ENCODE measurements at regions not wholly inside any gene's neighbourhood (a gene's known extent, or its start where the extent isn't known, plus 50 kb on each side); places are given as distances from the start of the nearest gene placed in this dataset.

GRCh38 chr1:113266788-113267187, 123.5 kb upstream of the MAGI3 start:
- Mint-ChIP-seq H3K4me3 (no peak overlapping the region), H3K27ac (no peak overlapping the region), H3K4me1 (peaks cover 0 to 1% (median 0%) of the 10 kb centered on the region in 3 donors), H3K9me3 (no peaks in the 10 kb centered on the region), H3K36me3 (peaks cover 1% of the 10 kb centered on the region), H3K27me3 (peaks cover 6% of the 10 kb centered on the region)

- no peaks in the 10 kb centered on the region for H3K9me3 Mint-ChIP-seq
- H3K4me1 Mint-ChIP-seq = peaks cover 0 to 1% (median 0%) of the 10 kb centered on the region in 3 donors
- no peak overlapping the region for H3K4me3 Mint-ChIP-seq
- peaks cover 2% of the 10 kb centered on the region for H3K27me3 Mint-ChIP-seq
- no peak overlapping the region for H3K27ac Mint-ChIP-seq
- H3K36me3 Mint-ChIP-seq = peaks cover 1% of the 10 kb centered on the region
Measured at GRCh38 chr1:113269168-113269963, 120.9 kb upstream of the MAGI3 start.

- H3K27me3 Mint-ChIP-seq = peaks cover 2% of the 10 kb centered on the region
- H3K27ac Mint-ChIP-seq = no peak overlapping the region
- H3K36me3 Mint-ChIP-seq = peaks cover 1% of the 10 kb centered on the region
- no peak overlapping the region for H3K4me3 Mint-ChIP-seq
- H3K9me3 Mint-ChIP-seq = no peaks in the 10 kb centered on the region
- peaks cover 0 to 1% (median 0%) of the 10 kb centered on the region in 3 donors for H3K4me1 Mint-ChIP-seq
Measured at GRCh38 chr1:113271039-113271438, 119.3 kb upstream of the MAGI3 start.

DNA sequence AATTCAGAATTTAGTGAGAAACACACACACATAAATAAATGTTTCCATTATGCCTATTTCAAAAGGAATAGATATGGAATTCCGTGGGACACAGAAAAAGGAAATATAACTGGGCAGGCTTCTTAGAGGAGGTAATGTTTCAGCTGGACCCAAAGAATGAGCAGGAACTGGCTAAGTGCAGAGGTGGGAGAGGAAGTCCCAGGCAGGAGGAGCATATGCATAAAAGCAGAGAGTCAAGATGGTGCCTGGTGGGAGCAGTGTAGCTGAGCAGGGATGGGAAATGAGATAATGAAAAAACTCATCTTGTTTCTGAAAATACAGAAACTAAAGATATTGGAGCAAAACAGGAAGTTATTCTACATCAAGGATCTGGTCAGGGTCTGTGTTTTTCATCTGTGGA, 115.2 kb upstream of the MAGI3 start:
- H3K27ac Mint-ChIP-seq = no peak overlapping the region
- H3K36me3 Mint-ChIP-seq = no peaks in the 10 kb centered on the region
- no peaks in the 10 kb centered on the region for H3K4me1 Mint-ChIP-seq
- H3K27me3 Mint-ChIP-seq = peaks cover 11% of the 10 kb centered on the region
- no peak overlapping the region for H3K4me3 Mint-ChIP-seq
- H3K9me3 Mint-ChIP-seq = no peaks in the 10 kb centered on the region

GRCh38 chr1:113275691-113276090, 114.6 kb upstream of the MAGI3 start:
- Mint-ChIP-seq H3K36me3 (no peaks in the 10 kb centered on the region), H3K4me1 (no peaks in the 10 kb centered on the region), H3K9me3 (no peaks in the 10 kb centered on the region), H3K27ac (no peak overlapping the region), H3K4me3 (no peak overlapping the region), H3K27me3 (peaks cover 12% of the 10 kb centered on the region)

- no peak overlapping the region for H3K4me3 Mint-ChIP-seq
- no peak overlapping the region for H3K27ac Mint-ChIP-seq
- no peaks in the 10 kb centered on the region for H3K9me3 Mint-ChIP-seq
- no peaks in the 10 kb centered on the region for H3K4me1 Mint-ChIP-seq
- H3K36me3 Mint-ChIP-seq = no peaks in the 10 kb centered on the region
- H3K27me3 Mint-ChIP-seq = peaks cover 10% of the 10 kb centered on the region
Measured at GRCh38 chr1:113276507-113276906, 113.8 kb upstream of the MAGI3 start.

DNA sequence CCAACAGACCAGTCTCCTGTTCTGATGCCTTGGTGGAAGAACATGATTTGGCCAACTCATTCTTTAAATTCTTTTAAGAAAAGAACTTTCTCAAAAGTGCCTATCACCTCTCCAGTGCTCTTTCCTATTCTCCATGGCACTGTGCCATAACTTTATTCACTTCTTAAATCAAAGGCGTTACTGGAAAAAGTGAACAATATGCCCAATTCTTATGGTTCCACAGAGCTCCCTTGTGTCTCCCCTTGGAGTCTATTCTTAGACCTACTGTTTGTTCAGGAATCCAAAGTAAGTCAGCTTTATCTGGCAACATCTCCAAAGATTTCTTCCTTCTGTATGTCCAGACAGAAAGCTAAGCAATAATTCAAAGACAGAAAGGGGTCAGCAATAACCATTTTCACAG, 111.9 kb upstream of the MAGI3 start:
- Mint-ChIP-seq H3K4me1 (no peaks in the 10 kb centered on the region), H3K4me3 (no peak overlapping the region), H3K36me3 (no peaks in the 10 kb centered on the region), H3K9me3 (no peaks in the 10 kb centered on the region), H3K27me3 (peaks cover 10% of the 10 kb centered on the region), H3K27ac (no peak overlapping the region)

- H3K27me3 Mint-ChIP-seq = peaks cover 10% of the 10 kb centered on the region
- H3K4me3 Mint-ChIP-seq = no peak overlapping the region
- no peaks in the 10 kb centered on the region for H3K9me3 Mint-ChIP-seq
Measured at GRCh38 chr1:113278777-113279176, 111.5 kb upstream of the MAGI3 start.

GRCh38 chr1:113279776-113280391, 110.4 kb upstream of the MAGI3 start:
- no peak overlapping the region for H3K4me3 Mint-ChIP-seq
- no peaks in the 10 kb centered on the region for H3K36me3 Mint-ChIP-seq
- no peaks in the 10 kb centered on the region for H3K4me1 Mint-ChIP-seq
- no peaks in the 10 kb centered on the region for H3K9me3 Mint-ChIP-seq
- no peak overlapping the region for H3K27ac Mint-ChIP-seq
- H3K27me3 Mint-ChIP-seq = peaks cover 10% of the 10 kb centered on the region

More at GRCh38 chr1:113278777-113279176, 111.5 kb upstream of the MAGI3 start:
- no peaks in the 10 kb centered on the region for H3K36me3 Mint-ChIP-seq
- no peak overlapping the region for H3K27ac Mint-ChIP-seq
- no peaks in the 10 kb centered on the region for H3K4me1 Mint-ChIP-seq

- H3K4me3 Mint-ChIP-seq = no peak overlapping the region
- no peaks in the 10 kb centered on the region for H3K4me1 Mint-ChIP-seq
- H3K9me3 Mint-ChIP-seq = no peaks in the 10 kb centered on the region
- no peaks in the 10 kb centered on the region for H3K36me3 Mint-ChIP-seq
- no peak overlapping the region for H3K27ac Mint-ChIP-seq
- H3K27me3 Mint-ChIP-seq = peaks cover 10% of the 10 kb centered on the region
Measured at GRCh38 chr1:113280581-113280980, 109.7 kb upstream of the MAGI3 start.

DNA sequence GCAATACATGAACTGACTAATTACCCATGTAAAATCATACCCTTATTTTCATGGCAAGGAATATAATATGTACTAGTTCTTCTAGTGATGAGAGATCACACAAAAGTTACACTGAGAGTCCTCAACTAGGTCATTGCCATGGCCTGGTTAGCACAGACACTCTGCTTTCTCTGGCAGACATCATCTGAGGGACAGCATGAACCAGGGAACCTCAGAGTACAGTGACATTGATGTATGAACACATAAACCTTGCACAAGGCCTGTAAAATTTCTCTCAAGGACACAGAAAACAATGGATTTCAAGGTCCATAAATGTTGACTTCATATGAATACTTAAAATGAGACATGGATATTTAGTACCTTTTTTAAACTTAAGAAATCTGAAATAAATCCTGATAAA, 108.8 kb upstream of the MAGI3 start:
- no peak overlapping the region for H3K4me3 Mint-ChIP-seq
- no peak overlapping the region for H3K27ac Mint-ChIP-seq
- H3K9me3 Mint-ChIP-seq = no peaks in the 10 kb centered on the region
- no peaks in the 10 kb centered on the region for H3K36me3 Mint-ChIP-seq
- H3K4me1 Mint-ChIP-seq = no peaks in the 10 kb centered on the region
- peaks cover 10% of the 10 kb centered on the region for H3K27me3 Mint-ChIP-seq

DNA sequence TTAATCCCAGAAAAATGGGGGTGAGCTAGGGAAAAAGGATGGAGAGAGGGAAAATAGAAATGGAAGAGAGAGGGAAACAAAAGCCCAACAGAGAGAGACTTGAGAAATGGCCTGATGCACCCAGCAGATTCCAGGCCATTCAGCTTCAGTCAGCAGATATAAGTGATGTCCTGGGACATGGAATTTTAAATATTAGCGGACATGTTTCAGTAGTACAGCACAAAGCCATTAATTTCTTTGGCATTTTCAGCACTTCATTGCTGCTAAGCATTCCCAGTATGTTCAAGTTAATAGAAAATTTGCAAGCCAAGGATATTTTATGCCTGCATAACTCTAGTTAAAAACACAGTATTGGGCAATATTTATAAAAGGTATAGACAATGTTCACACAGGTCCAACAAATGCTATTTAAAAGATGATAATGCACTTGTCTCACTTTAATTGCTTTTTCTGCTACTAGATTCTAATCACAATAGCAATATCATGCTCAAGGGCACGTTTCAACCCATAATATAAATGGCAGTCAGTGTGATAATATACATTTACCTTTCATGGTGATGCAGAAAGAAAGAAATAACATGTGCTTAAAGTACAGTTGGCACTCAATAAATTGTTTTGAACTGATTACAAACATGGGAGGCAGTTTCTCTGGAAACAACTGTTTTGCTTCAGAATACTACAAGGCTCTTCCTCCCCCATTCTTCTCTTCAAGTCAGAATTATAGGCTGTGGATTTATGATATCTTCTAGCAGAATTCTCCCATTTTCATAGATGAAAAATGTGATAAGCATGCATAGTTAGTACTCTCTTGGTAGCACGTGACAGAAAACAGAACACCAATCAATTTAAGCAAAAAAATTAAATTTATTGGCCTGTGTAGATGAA, 108.1 kb upstream of the MAGI3 start:
- H3K27me3 Mint-ChIP-seq = peaks cover 9% of the 10 kb centered on the region
- H3K36me3 Mint-ChIP-seq = no peaks in the 10 kb centered on the region
- H3K4me1 Mint-ChIP-seq = no peaks in the 10 kb centered on the region
- no peak overlapping the region for H3K27ac Mint-ChIP-seq
- H3K9me3 Mint-ChIP-seq = no peaks in the 10 kb centered on the region
- H3K4me3 Mint-ChIP-seq = no peak overlapping the region

DNA sequence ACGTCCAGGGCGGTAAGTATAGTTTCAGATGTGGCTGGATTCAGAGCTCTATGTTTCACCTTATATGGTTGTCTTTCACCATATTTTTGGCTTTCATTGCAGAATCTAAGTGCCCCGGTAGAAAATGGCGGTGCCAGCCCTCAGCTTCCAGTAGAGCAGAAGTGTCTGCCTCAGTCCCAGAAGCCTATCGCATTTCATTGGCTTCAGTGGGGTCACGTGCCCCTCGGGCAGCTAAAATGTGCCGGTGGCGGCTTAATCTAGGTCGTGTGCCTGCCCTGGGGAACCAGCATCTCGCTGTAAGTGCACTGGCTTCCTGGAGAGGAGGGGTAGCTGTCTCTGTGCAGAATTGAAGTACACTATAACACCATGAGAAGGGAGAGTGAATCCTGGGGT, 107.4 kb upstream of the MAGI3 start:
- Mint-ChIP-seq H3K4me3 (no peak overlapping the region), H3K9me3 (no peaks in the 10 kb centered on the region), H3K27ac (no peak overlapping the region), H3K27me3 (peaks cover 6% of the 10 kb centered on the region), H3K4me1 (no peaks in the 10 kb centered on the region), H3K36me3 (no peaks in the 10 kb centered on the region)

GRCh38 chr1:113283914-113284313, 106.4 kb upstream of the MAGI3 start:
- H3K27me3 Mint-ChIP-seq = peaks cover 6% of the 10 kb centered on the region
- H3K36me3 Mint-ChIP-seq = no peaks in the 10 kb centered on the region
- H3K4me1 Mint-ChIP-seq = no peaks in the 10 kb centered on the region
- no peak overlapping the region for H3K4me3 Mint-ChIP-seq
- no peak overlapping the region for H3K27ac Mint-ChIP-seq
- H3K9me3 Mint-ChIP-seq = no peaks in the 10 kb centered on the region

DNA sequence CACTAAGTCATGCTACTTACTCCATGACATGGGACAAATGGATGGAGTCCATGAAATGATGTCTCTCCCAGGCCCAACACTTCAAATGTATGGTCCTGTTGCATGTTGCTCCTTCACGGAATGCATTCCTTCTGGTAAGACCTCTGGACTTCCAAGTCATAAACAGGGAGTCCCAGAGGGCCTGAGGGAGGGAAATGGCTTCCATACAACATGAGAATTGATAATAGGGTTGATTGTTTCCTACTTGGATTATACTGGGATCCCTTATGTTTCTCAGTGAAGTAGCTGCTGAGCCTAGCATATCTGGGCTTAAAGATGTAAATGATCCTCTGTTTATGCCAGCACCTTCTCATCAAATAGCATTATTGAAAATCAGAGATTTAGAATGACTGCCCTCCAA, 104.2 kb upstream of the MAGI3 start:
- Mint-ChIP-seq H3K36me3 (no peaks in the 10 kb centered on the region), H3K9me3 (no peaks in the 10 kb centered on the region), H3K4me1 (no peaks in the 10 kb centered on the region), H3K4me3 (no peak overlapping the region), H3K27ac (no peak overlapping the region), H3K27me3 (peaks cover 8% of the 10 kb centered on the region)
